A549 (cell line): ENCODE measurements at regions not wholly inside any gene's neighbourhood (a gene's known extent, or its start where the extent isn't known, plus 50 kb on each side); places are given as distances from the start of the nearest gene placed in this dataset.

Source experiments
- CTCF ChIP-seq: fragments of >200 bp; sonication (Bioruptor Twin); formaldehyde crosslinking; IDR thresholded peaks from 3 replicates; pipeline ENCODE4 v1.5.1; 2016
- EHMT2 ChIP-seq: fragments of 200-600 bp; sonication (generic); IDR thresholded peaks from 2 replicates; pipeline ENCODE4 v1.6.1; 2016; ENCODE audit warnings: antibody characterized with exemption, low read depth, mild to moderate bottlenecking, moderate library complexity
- ESRRA ChIP-seq: fragments of 150-350 bp; IDR thresholded peaks from 2 replicates; pipeline ENCODE4 v1.6.1; 2014; ENCODE audit warnings: mild to moderate bottlenecking, low read length, borderline replicate concordance
- JUNB ChIP-seq: fragments of >200 bp; sonication (Bioruptor Twin); formaldehyde crosslinking; IDR thresholded peaks from 2 replicates; pipeline ENCODE4 v1.6.1; 2016
- KDM1A ChIP-seq: fragments of 200-600 bp; sonication (generic); IDR thresholded peaks from 2 replicates; pipeline ENCODE4 v1.6.1; 2016; ENCODE audit warnings: low read depth, mild to moderate bottlenecking
- MYC ChIP-seq: IDR thresholded peaks from 2 replicates; pipeline ENCODE4 v1.6.1; 2012; ENCODE audit warnings: mild to moderate bottlenecking, inconsistent platforms, low read length, improper control_type of control experiment, borderline replicate concordance
- NFE2L2 ChIP-seq: fragments of 150-350 bp; conservative IDR thresholded peaks from 2 replicates; pipeline ENCODE4 v1.6.1; 2014; ENCODE audit warnings: low read length
- NPAS2 ChIP-seq: fragments of 250-450 bp; sonication (Bioruptor Pico); IDR thresholded peaks from 2 replicates; pipeline ENCODE4 v1.8.0; 2022; ENCODE audit warnings: mild to moderate bottlenecking, moderate library complexity, borderline replicate concordance
- PBX3 ChIP-seq: IDR thresholded peaks from 2 replicates; pipeline ENCODE4 v1.6.1; 2012
- POLR2A ChIP-seq: IDR thresholded peaks from 2 replicates; pipeline ENCODE4 v1.6.1; 2012; ENCODE audit warnings: mild to moderate bottlenecking, low read length
- REST ChIP-seq: fragments of 200-600 bp; sonication (generic); IDR thresholded peaks from 2 replicates; pipeline ENCODE4 v1.6.1; 2016; ENCODE audit warnings: antibody characterized with exemption, mild to moderate bottlenecking, moderate library complexity
- SREBF2 ChIP-seq: fragments of 450-650 bp; IDR thresholded peaks from 2 replicates; pipeline ENCODE4 v1.6.1; 2014; ENCODE audit warnings: mild to moderate bottlenecking, moderate library complexity
- TFCP2L1 ChIP-seq: fragments of 250-450 bp; sonication (Bioruptor Pico); IDR thresholded peaks from 2 replicates; pipeline ENCODE4 v1.5.0; 2021; ENCODE audit warnings: mild to moderate bottlenecking
- TP53 ChIP-seq: fragments of 250-450 bp; sonication (Bioruptor Pico); IDR thresholded peaks from 2 replicates; pipeline ENCODE4 v1.5.0; 2021; ENCODE audit warnings: mild to moderate bottlenecking, moderate library complexity

- TF ChIP-seq EHMT2 (no peak), CTCF (no peak), KDM1A (no peak), JUNB (no peak), MYC (no peak), TFCP2L1 (CRISPR knock-in tag) (no peak), TP53 (CRISPR knock-in tag) (no peak), ESRRA (no peak), REST (no peak), SREBF2 (no peak), NFE2L2 (no peak), NPAS2 (CRISPR knock-in tag) (no peak), POLR2A (no peak), PBX3 (no peak)
These were observed 190.3 kb upstream of the ANKFN1 start for GRCh38 chr17:55962951-55963401.
